ENCODE measurements at regions not wholly inside any gene's neighbourhood (a gene's known extent, or its start where the extent isn't known, plus 50 kb on each side); places are given as distances from the start of the nearest gene placed in this dataset.

- TF ChIP-seq CTCF (IDR thresholded peaks at IDR 0.05; ENCODE audit: extremely low read depth in 1 of 2, insufficient read depth in 1 of 2, low read depth in 1 of 2, low read length in 2 of 2) = no peak
- no peak for TF ChIP-seq MYC (IDR thresholded peaks at IDR 0.05; ENCODE audit: low read depth, low read length)
- no peak for TF ChIP-seq POLR2AphosphoS5 (IDR thresholded peaks at IDR 0.05; ENCODE audit: insufficient read depth, low read depth, low read length)
- no peak for TF ChIP-seq EZH2 (IDR thresholded peaks at IDR 0.05; ENCODE audit: borderline replicate concordance, low read depth, low read length, severe bottlenecking)
- TF ChIP-seq JUN (IDR thresholded peaks at IDR 0.05; ENCODE audit: borderline replicate concordance, insufficient read depth, insufficient read length, low read depth) = no peak
- no peak for TF ChIP-seq POLR2A (IDR thresholded peaks at IDR 0.05; ENCODE audit: low read depth, low read length)
- no peak for TF ChIP-seq MAX (IDR thresholded peaks at IDR 0.05; ENCODE audit: insufficient read depth, insufficient read length)
- TF ChIP-seq GATA2 (IDR thresholded peaks at IDR 0.05; ENCODE audit: insufficient read depth, insufficient read length, low read depth, low read length) = no peak
- TF ChIP-seq FOS (IDR thresholded peaks at IDR 0.05; ENCODE audit: borderline replicate concordance, insufficient read depth, low read length) = no peak
- dilution Hi-C loops (cut with MboI; ENCODE audit: extremely low pct_ligation_motif_present, low sequenced_read_pairs) = no loop called here
- Histone ChIP-seq H3K36me3 (ENCODE audit: control insufficient read depth in 2 of 2, extremely low read depth in 1 of 2, insufficient read depth in 2 of 2, low read length in 2 of 2) (no peaks in the 10 kb centered on the region), H3K9me1 (replicated peaks; ENCODE audit: control insufficient read depth, extremely low read depth, insufficient read depth, low read length) (no peaks in the 10 kb centered on the region), H2AFZ (ENCODE audit: low read depth, low read length) (no peak overlapping the region), H3K4me2 (ENCODE audit: insufficient read depth, low read length) (no peak overlapping the region), H3K9me3 (replicated peaks; ENCODE audit: control insufficient read depth, insufficient read depth, low read length) (no peaks in the 10 kb centered on the region), H3K4me1 (ENCODE audit: control insufficient read depth, extremely low read depth, insufficient read depth, low read length) (no peaks in the 10 kb centered on the region), H3K27me3 (ENCODE audit: control insufficient read depth in 2 of 2, insufficient read depth in 2 of 2, low read length in 2 of 2) (no peaks in the 10 kb centered on the region), H3K27ac (ENCODE audit: insufficient read depth, low read depth, low read length) (no peak overlapping the region), H3K4me3 (replicated peaks in 1 of 3; ENCODE audit: insufficient read depth in 1 of 3, low read depth in 1 of 3, low read length in 3 of 3) (no peak overlapping the region), H3K79me2 (ENCODE audit: control insufficient read depth, insufficient read depth, low read length) (no peaks in the 10 kb centered on the region), H4K20me1 (replicated peaks; ENCODE audit: control insufficient read depth, extremely low read depth, insufficient read depth, low read length) (no peaks in the 10 kb centered on the region), H3K9ac (replicated peaks; ENCODE audit: extremely low read depth, insufficient read depth, low read length) (no peak overlapping the region)
- intact Hi-C loops (cut with micrococcal nuclease) = no loop called here
- no peak for DNase-seq (ENCODE audit: low read depth, low spot score)
- FAIRE-seq = no peak
- no TSS peak for BruUV-seq (replicated peaks)
- ChIA-PET CTCF (no interaction called here), POLR2A (no interaction called here)
Observed at GRCh38 chr11:119845305-119845704, 116.3 kb upstream of the NECTIN1 start.

All from endothelial cell of umbilical vein (primary cell).